Glutamatergic neuron (in vitro differentiated cells): ENCODE measurements at regions not wholly inside any gene's neighbourhood (a gene's known extent, or its start where the extent isn't known, plus 50 kb on each side); places are given as distances from the start of the nearest gene placed in this dataset.

Experiments
- DNase-seq: peaks from one replicate; pipeline ENCODE4 v3.0.0; 2022
- H3K27ac Mint-ChIP-seq: one replicate; pipeline ENCODE4 v1.8.0; 2020; ENCODE audit warnings: mild to moderate bottlenecking, mixed read lengths, inconsistent platforms; ENCODE audit not compliant: unreplicated experiment
- H3K27me3 Mint-ChIP-seq: one replicate; pipeline ENCODE4 v1.8.0; 2020; ENCODE audit warnings: mild to moderate bottlenecking, moderate library complexity, mixed read lengths, inconsistent platforms; ENCODE audit not compliant: unreplicated experiment
- H3K36me3 Mint-ChIP-seq: one replicate; pipeline ENCODE4 v1.8.0; 2020; ENCODE audit warnings: mild to moderate bottlenecking, mixed read lengths, inconsistent platforms; ENCODE audit not compliant: unreplicated experiment
- H3K4me1 Mint-ChIP-seq: one replicate; pipeline ENCODE4 v1.8.0; 2020; ENCODE audit warnings: mild to moderate bottlenecking, low read depth, mixed read lengths, inconsistent platforms; ENCODE audit not compliant: unreplicated experiment
- H3K4me3 Mint-ChIP-seq: one replicate; pipeline ENCODE4 v1.8.0; 2020; ENCODE audit warnings: mild to moderate bottlenecking, mixed read lengths, inconsistent platforms; ENCODE audit not compliant: unreplicated experiment
- H3K9me3 Mint-ChIP-seq: one replicate; pipeline ENCODE4 v1.8.0; 2020; ENCODE audit warnings: mild to moderate bottlenecking, moderate library complexity, mixed read lengths, inconsistent platforms; ENCODE audit not compliant: unreplicated experiment
- CTCF ChIP-seq: fragments of 200-600 bp; sonication (generic); IDR thresholded peaks from one replicate; pipeline ENCODE4 v1.5.0; 2021; ENCODE audit not compliant: partially characterized antibody, unreplicated experiment

- no peak for DNase-seq
- H3K27me3 Mint-ChIP-seq = peaks cover 3% of the 10 kb centered on the region
- H3K4me1 Mint-ChIP-seq = no peaks in the 10 kb centered on the region
- no peak overlapping the region for H3K4me3 Mint-ChIP-seq
- TF ChIP-seq CTCF = no peak
- no peaks in the 10 kb centered on the region for H3K9me3 Mint-ChIP-seq
- H3K36me3 Mint-ChIP-seq = no peaks in the 10 kb centered on the region
- no peak overlapping the region for H3K27ac Mint-ChIP-seq
These were observed 482.2 kb downstream of the SQOR start for GRCh38 chr15:46117071-46117470.

- TF ChIP-seq CTCF = no peak
- Mint-ChIP-seq H3K36me3 (peaks cover 13% of the 10 kb centered on the region), H3K27me3 (peaks cover 3% of the 10 kb centered on the region), H3K9me3 (peaks cover 2% of the 10 kb centered on the region), H3K4me1 (no peaks in the 10 kb centered on the region), H3K4me3 (no peak overlapping the region), H3K27ac (no peak overlapping the region)
- no peak for DNase-seq
These were observed 485.9 kb downstream of the SQOR start for GRCh38 chr15:46120713-46121112.

- H3K4me1 Mint-ChIP-seq = no peaks in the 10 kb centered on the region
- no peak for DNase-seq
- H3K27ac Mint-ChIP-seq = no peak overlapping the region
- peaks cover 13% of the 10 kb centered on the region for H3K36me3 Mint-ChIP-seq
- no peak overlapping the region for H3K4me3 Mint-ChIP-seq
- no peak for TF ChIP-seq CTCF
- peaks cover 3% of the 10 kb centered on the region for H3K27me3 Mint-ChIP-seq
- peaks cover 3% of the 10 kb centered on the region for H3K9me3 Mint-ChIP-seq
These were observed 486.6 kb downstream of the SQOR start for GRCh38 chr15:46121441-46121840.

GRCh38 chr15:46126581-46126980 is 491.8 kb downstream of the SQOR start:
- H3K4me1 Mint-ChIP-seq = no peaks in the 10 kb centered on the region
- peaks cover 18% of the 10 kb centered on the region for H3K36me3 Mint-ChIP-seq
- no peak overlapping the region for H3K4me3 Mint-ChIP-seq
- H3K9me3 Mint-ChIP-seq = peaks cover 5% of the 10 kb centered on the region
- no peaks in the 10 kb centered on the region for H3K27me3 Mint-ChIP-seq
- no peak for TF ChIP-seq CTCF
- H3K27ac Mint-ChIP-seq = no peak overlapping the region
- no peak for DNase-seq

GRCh38 chr15:46127361-46127874 is 492.6 kb downstream of the SQOR start:
- H3K27ac Mint-ChIP-seq = no peak overlapping the region
- TF ChIP-seq CTCF = no peak
- H3K27me3 Mint-ChIP-seq = peaks cover 2% of the 10 kb centered on the region
- peaks cover 18% of the 10 kb centered on the region for H3K36me3 Mint-ChIP-seq
- peaks cover 8% of the 10 kb centered on the region for H3K9me3 Mint-ChIP-seq
- no peak for DNase-seq
- no peak overlapping the region for H3K4me3 Mint-ChIP-seq
- no peaks in the 10 kb centered on the region for H3K4me1 Mint-ChIP-seq
